Fibroblast of mammary gland (primary cell): ENCODE measurements at regions not wholly inside any gene's neighbourhood (a gene's known extent, or its start where the extent isn't known, plus 50 kb on each side); places are given as distances from the start of the nearest gene placed in this dataset.

ENCODE experiments used
- DNase-seq: peaks from one replicate; pipeline ENCODE4 v3.0.0-alpha.2; 2010; ENCODE audit warnings: low read depth
- H3K4me3 ChIP-seq: 2 replicates; pipeline ENCODE4 v1.5.1; 2011; ENCODE audit warnings: low read depth, mild to moderate bottlenecking, low read length, moderate library complexity; ENCODE audit not compliant: control insufficient read depth
- CTCF ChIP-seq: conservative IDR thresholded peaks from 2 replicates; pipeline ENCODE4 v1.5.1; 2011; ENCODE audit warnings: low read depth, low read length, inconsistent platforms; ENCODE audit not compliant: control insufficient read depth, insufficient read depth

- no peak overlapping the region for H3K4me3 ChIP-seq
- DNase-seq, result peak; percentile 8
- peak; percentile 19 for TF ChIP-seq CTCF
Measured at GRCh38 chr4:175953960-175954521, 111.6 kb upstream of the WDR17 start.

GRCh38 chr4:175954685-175955084, 111.0 kb upstream of the WDR17 start:
- TF ChIP-seq CTCF, result no peak
- DNase-seq, result no peak
- H3K4me3 ChIP-seq, result no peak overlapping the region

GRCh38 chr4:175961604-175962003, 104.0 kb upstream of the WDR17 start:
- no peak for DNase-seq
- no peak overlapping the region for H3K4me3 ChIP-seq
- TF ChIP-seq CTCF, result no peak

GRCh38 chr4:175970072-175970471, 95.6 kb upstream of the WDR17 start:
- TF ChIP-seq CTCF, result no peak
- DNase-seq, result no peak
- no peak overlapping the region for H3K4me3 ChIP-seq

GRCh38 chr4:175970724-175971123, 94.9 kb upstream of the WDR17 start:
- TF ChIP-seq CTCF, result no peak
- no peak overlapping the region for H3K4me3 ChIP-seq
- no peak for DNase-seq

GRCh38 chr4:175971388-175972179, 94.1 kb upstream of the WDR17 start:
- TF ChIP-seq CTCF, result no peak
- no peak for DNase-seq
- H3K4me3 ChIP-seq, result no peak overlapping the region
